A673 (cell line): ENCODE measurements at regions not wholly inside any gene's neighbourhood (a gene's known extent, or its start where the extent isn't known, plus 50 kb on each side); places are given as distances from the start of the nearest gene placed in this dataset.

Source experiments
- EZH2 ChIP-seq: fragments of 200-600 bp; sonication (generic); IDR thresholded peaks from 2 replicates; pipeline ENCODE4 v1.6.1; 2017; ENCODE audit warnings: borderline replicate concordance, low read depth, mild to moderate bottlenecking, mixed read lengths, antibody characterized with exemption, low read length; ENCODE audit not compliant: poor library complexity, severe bottlenecking
- TF ChIP-seq, protein P1 (sequence below): fragments of 300-800, 200-600 bp; sonication (generic); conservative IDR thresholded peaks from 2 replicates; pipeline ENCODE4 v1.5.1; 2017; ENCODE audit warnings: low read depth, mild to moderate bottlenecking, antibody characterized with exemption, low read length, moderate library complexity, mixed read lengths

DNA sequence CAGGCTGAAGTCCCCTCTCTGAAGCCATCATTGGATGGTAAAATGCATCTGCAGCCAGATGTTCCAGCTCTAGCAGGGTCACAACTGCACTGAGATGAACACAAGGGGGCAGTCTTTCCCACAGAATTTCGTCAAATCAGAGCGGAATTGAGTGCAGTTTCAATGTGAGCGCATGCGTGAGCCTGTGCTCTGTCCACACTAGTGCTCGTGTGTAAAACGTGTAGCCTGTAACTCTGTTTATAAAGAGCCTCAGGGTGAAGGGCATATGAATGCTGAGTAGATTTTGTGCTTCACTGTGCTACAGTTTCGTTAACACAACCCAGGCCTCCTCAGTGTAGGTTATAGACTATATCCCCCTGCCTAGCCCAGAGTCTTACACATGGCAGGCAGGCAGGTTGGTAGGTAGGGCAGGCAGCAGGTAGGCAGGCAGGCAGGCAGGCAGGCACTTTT is 92.7 kb upstream of the GOLGA6L4 start:
- TF ChIP-seq, protein P1, sequence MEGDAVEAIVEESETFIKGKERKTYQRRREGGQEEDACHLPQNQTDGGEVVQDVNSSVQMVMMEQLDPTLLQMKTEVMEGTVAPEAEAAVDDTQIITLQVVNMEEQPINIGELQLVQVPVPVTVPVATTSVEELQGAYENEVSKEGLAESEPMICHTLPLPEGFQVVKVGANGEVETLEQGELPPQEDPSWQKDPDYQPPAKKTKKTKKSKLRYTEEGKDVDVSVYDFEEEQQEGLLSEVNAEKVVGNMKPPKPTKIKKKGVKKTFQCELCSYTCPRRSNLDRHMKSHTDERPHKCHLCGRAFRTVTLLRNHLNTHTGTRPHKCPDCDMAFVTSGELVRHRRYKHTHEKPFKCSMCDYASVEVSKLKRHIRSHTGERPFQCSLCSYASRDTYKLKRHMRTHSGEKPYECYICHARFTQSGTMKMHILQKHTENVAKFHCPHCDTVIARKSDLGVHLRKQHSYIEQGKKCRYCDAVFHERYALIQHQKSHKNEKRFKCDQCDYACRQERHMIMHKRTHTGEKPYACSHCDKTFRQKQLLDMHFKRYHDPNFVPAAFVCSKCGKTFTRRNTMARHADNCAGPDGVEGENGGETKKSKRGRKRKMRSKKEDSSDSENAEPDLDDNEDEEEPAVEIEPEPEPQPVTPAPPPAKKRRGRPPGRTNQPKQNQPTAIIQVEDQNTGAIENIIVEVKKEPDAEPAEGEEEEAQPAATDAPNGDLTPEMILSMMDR: peak; percentile 83
- TF ChIP-seq EZH2: no peak
